ENCODE measurements at regions not wholly inside any gene's neighbourhood (a gene's known extent, or its start where the extent isn't known, plus 50 kb on each side); places are given as distances from the start of the nearest gene placed in this dataset.
"Not testable (repeated sequence)": the region's sequence is repeated elsewhere in the genome, so short reads cannot be mapped to it uniquely, and the experiment has no call there.

- Histone ChIP-seq H3K27me3 (ENCODE audit: control insufficient read depth, insufficient read depth, low read length) (peaks cover 3% of the 10 kb centered on the region), H3K4me3 (ENCODE audit: low read depth, low read length) (no peak overlapping the region), H3K27ac (ENCODE audit: low read depth, low read length) (no peak overlapping the region), H3K9me3 (ENCODE audit: control insufficient read depth, insufficient read depth, low read length) (peaks cover 21% of the 10 kb centered on the region)
- no peak for TF ChIP-seq CTCF (IDR thresholded peaks at IDR 0.05; ENCODE audit: low read depth, low read length)
- DNase-seq (ENCODE audit: low read depth, low spot score): no peak
- POLR2A ChIA-PET: no interaction called here
- CTCF ChIA-PET: no interaction called here
Observed at GRCh38 chr2:131658769-131659131, 131.1 kb downstream of the CCDC74A start.

- ChIA-PET CTCF (no interaction called here), POLR2A (no interaction called here)
- DNase-seq (ENCODE audit: low read depth, low spot score): no peak
- Histone ChIP-seq H3K4me3 (ENCODE audit: low read depth, low read length) (no peak overlapping the region), H3K9me3 (ENCODE audit: control insufficient read depth, insufficient read depth, low read length) (peaks cover 21% of the 10 kb centered on the region), H3K27me3 (ENCODE audit: control insufficient read depth, insufficient read depth, low read length) (peaks cover 3% of the 10 kb centered on the region), H3K27ac (ENCODE audit: low read depth, low read length) (no peak overlapping the region)
- no peak for TF ChIP-seq CTCF (IDR thresholded peaks at IDR 0.05; ENCODE audit: low read depth, low read length)
Observed at GRCh38 chr2:131659168-131659572, 131.5 kb downstream of the CCDC74A start.

GRCh38 chr2:131661101-131661782 is 133.6 kb downstream of the CCDC74A start:
- CTCF ChIA-PET: interaction anchor here (0.7 kb wide), 1 partner anchor 11 kb away, joined by 4 read pairs; no protein-coding TSS in a partner anchor
- POLR2A ChIA-PET; DNase-seq (ENCODE audit: low read depth, low spot score); H3K27ac ChIP-seq (ENCODE audit: low read depth, low read length); H3K27me3 ChIP-seq (ENCODE audit: control insufficient read depth, insufficient read depth, low read length); H3K4me3 ChIP-seq (ENCODE audit: low read depth, low read length): not testable (repeated sequence)
- peaks cover 21% of the 10 kb centered on the region for H3K9me3 ChIP-seq (ENCODE audit: control insufficient read depth, insufficient read depth, low read length)

- peaks cover 18% of the 10 kb centered on the region for H3K9me3 ChIP-seq (ENCODE audit: control insufficient read depth, insufficient read depth, low read length)
- DNase-seq (ENCODE audit: low read depth, low spot score); H3K4me3 ChIP-seq (ENCODE audit: low read depth, low read length); POLR2A ChIA-PET; H3K27ac ChIP-seq (ENCODE audit: low read depth, low read length); H3K27me3 ChIP-seq (ENCODE audit: control insufficient read depth, insufficient read depth, low read length): not testable (repeated sequence)
- CTCF ChIA-PET: interaction anchor here (0.9 kb wide), 1 partner anchor 10 kb away, joined by 5 read pairs; no protein-coding TSS in a partner anchor
Observed at GRCh38 chr2:131661884-131662535, 134.3 kb downstream of the CCDC74A start.

GRCh38 chr2:131663501-131663900 is 135.8 kb downstream of the CCDC74A start:
- DNase-seq (ENCODE audit: low read depth, low spot score); H3K4me3 ChIP-seq (ENCODE audit: low read depth, low read length); H3K27ac ChIP-seq (ENCODE audit: low read depth, low read length); CTCF ChIA-PET; POLR2A ChIA-PET; H3K27me3 ChIP-seq (ENCODE audit: control insufficient read depth, insufficient read depth, low read length): not testable (repeated sequence)
- peaks cover 13% of the 10 kb centered on the region for H3K9me3 ChIP-seq (ENCODE audit: control insufficient read depth, insufficient read depth, low read length)

- H3K4me3 ChIP-seq (ENCODE audit: low read depth, low read length); CTCF ChIA-PET: not testable (repeated sequence)
Observed at GRCh38 chr2:131665716-131666115, 138.0 kb downstream of the CCDC74A start.

GRCh38 chr2:131668794-131669540 is 141.3 kb downstream of the CCDC74A start:
- not testable (repeated sequence) for H3K27me3 ChIP-seq (ENCODE audit: control insufficient read depth, insufficient read depth, low read length); H3K4me3 ChIP-seq (ENCODE audit: low read depth, low read length)
- POLR2A ChIA-PET: interaction anchor here (1.1 kb wide), 1 partner anchor 13 kb away, joined by 4 read pairs; no protein-coding TSS in a partner anchor
- Histone ChIP-seq H3K9me3 (ENCODE audit: control insufficient read depth, insufficient read depth, low read length) (peaks cover 12% of the 10 kb centered on the region), H3K27ac (ENCODE audit: low read depth, low read length) (peak overlapping the region; percentile 98)
- CTCF ChIA-PET: interaction anchor here (0.5 kb wide), 1 partner anchor 141 kb away, joined by 3 read pairs; the partner anchor contains the start of gene CCDC74A
- peak; percentile 87 for DNase-seq (ENCODE audit: low read depth, low spot score)

More at GRCh38 chr2:131665716-131666115, 138.0 kb downstream of the CCDC74A start:
- DNase-seq (ENCODE audit: low read depth, low spot score); H3K27ac ChIP-seq (ENCODE audit: low read depth, low read length); POLR2A ChIA-PET; H3K27me3 ChIP-seq (ENCODE audit: control insufficient read depth, insufficient read depth, low read length): not testable (repeated sequence)
- H3K9me3 ChIP-seq (ENCODE audit: control insufficient read depth, insufficient read depth, low read length): peaks cover 12% of the 10 kb centered on the region

GRCh38 chr2:131671841-131672470 is 144.3 kb downstream of the CCDC74A start:
- not testable (repeated sequence) for H3K4me3 ChIP-seq (ENCODE audit: low read depth, low read length); H3K27me3 ChIP-seq (ENCODE audit: control insufficient read depth, insufficient read depth, low read length); H3K27ac ChIP-seq (ENCODE audit: low read depth, low read length); DNase-seq (ENCODE audit: low read depth, low spot score)
- CTCF ChIA-PET: interaction anchor here (0.6 to 3.9 kb wide), 15 partner anchors 9 to 606 kb away, joined by 3 to 57 read pairs (median 4); no protein-coding TSS in a partner anchor
- POLR2A ChIA-PET: interaction anchor here (2.9 kb wide), 1 partner anchor 10 kb away, joined by 18 read pairs; no protein-coding TSS in a partner anchor
- peaks cover 12% of the 10 kb centered on the region for H3K9me3 ChIP-seq (ENCODE audit: control insufficient read depth, insufficient read depth, low read length)
